HG03432 (cell line): ENCODE measurements at regions not wholly inside any gene's neighbourhood (a gene's known extent, or its start where the extent isn't known, plus 50 kb on each side); places are given as distances from the start of the nearest gene placed in this dataset.

ENCODE experiments used
- ATAC-seq: cut with Tn5 transposase; IDR thresholded peaks from one replicate; pipeline ENCODE4 v1.9.1; 2021; ENCODE audit warnings: mild to moderate bottlenecking, moderate library complexity; ENCODE audit not compliant: unreplicated experiment

- no peak for ATAC-seq
Observed at GRCh38 chr18:22034276-22034675, 135.1 kb upstream of the GATA6 start.

DNA sequence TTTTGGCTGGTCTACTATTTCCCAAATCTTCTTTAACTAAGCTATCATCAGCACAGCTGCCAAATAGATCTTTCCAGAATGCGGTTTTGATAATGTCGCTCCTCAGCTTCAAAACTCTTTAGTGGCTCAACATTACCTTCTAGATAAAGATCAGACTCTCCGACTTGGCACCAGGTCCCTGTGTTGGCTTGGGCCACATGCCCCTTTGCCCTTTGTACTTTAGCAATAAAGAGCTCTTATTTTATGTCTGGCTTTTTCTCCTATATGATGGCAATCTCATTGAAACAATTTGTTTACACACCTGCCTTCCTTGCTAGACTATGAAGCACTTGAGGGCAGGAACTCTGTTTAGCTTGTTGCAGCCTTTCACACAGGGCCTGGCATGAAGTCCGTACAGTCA lies 128.9 kb upstream of the GATA6 start:
- ATAC-seq, result no peak

GRCh38 chr18:22043837-22044236 lies 125.6 kb upstream of the GATA6 start:
- no peak for ATAC-seq

DNA sequence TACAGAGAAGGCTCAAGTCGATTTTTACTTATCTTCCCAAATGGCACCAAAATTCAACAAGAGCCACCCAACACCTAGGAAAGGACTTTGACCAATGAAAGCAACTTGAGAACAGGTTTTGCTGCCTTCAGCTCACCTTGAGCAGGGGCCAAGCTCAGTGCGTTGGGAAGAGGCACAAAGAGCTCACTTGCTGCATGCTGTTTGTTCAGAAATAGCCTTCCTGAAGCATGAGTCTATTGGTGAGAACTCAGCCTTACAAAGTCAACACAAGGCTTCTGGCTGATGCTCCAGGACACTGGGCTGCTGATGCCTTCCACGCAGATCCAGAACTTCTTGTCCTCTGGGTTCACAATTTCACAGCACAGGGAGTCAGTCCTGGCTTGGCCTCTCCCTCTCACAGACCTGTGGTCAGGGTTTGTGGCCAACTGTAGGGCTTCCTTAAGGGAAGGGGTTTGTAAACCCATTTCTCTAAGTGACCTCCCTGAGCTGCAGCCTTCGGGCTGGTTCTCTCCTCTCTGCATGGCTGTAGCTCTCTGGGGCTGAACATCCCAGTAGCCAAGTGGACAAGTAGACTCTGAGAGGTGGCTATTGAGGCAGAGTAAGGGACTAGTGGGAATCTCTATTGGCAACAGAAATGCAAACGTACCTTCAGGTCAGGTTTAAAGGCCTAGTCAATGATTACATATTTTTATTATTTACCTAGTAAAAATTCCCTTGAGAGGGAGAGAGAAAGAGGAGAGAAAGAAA lies 124.7 kb upstream of the GATA6 start:
- no peak for ATAC-seq

DNA sequence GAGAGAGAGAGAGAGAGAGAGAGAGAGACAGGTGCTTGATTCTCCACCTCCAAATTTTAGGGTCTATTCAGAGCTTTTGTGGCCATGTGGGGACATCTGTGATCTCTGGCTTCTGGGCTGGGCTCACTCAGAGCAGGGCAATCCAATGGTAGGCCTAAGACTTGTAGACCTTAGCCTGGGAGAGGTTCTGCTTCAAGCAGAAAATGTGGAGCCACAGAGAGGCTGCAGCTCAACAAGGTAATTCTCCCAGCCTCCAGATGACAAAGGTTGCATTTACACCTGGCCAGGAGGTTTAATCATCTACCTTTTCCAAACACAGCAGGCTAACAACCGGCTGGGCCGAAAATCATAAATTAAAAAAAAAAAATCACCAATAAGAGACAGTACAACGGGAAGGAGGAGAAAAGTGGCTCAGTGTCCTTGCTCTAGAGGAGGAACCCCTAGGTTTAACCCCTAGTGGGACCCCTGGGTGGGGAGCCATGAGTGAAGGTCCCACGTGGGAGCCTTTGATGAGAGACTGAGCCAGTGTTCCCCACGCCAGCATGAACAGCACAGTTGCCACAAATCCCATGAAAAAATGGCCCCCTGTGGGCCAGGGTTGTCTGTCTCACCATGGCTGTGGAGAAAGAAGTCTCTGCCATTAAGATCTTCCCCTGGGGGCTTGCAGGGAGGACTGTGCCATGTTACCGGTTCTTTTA lies 124.0 kb upstream of the GATA6 start:
- ATAC-seq, result no peak

- ATAC-seq, result no peak
Observed at GRCh38 chr18:22046473-22046872, 122.9 kb upstream of the GATA6 start.

- no peak for ATAC-seq
Observed at GRCh38 chr18:22047485-22047884, 121.9 kb upstream of the GATA6 start.

DNA sequence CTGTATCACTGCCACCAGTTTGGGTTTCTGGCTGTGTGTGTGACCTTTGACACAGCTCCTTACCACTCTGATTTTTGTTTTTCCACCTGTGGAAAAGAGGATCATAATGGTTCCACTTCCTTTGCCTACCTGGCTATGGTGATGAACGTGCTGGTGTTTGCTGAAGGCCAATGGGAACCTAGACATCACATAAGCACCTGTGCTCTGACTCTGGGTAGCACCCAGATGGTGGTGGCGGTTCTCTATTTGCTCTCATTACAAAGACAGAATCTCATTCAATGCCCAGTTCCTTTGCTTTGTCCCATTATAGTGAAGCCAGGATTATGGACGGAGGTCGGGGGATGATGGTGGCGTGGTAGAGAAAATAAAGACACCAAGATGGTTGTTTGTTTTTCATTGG lies 121.2 kb upstream of the GATA6 start:
- ATAC-seq, result no peak

- no peak for ATAC-seq
Observed at GRCh38 chr18:22048932-22049615, 120.3 kb upstream of the GATA6 start.

DNA sequence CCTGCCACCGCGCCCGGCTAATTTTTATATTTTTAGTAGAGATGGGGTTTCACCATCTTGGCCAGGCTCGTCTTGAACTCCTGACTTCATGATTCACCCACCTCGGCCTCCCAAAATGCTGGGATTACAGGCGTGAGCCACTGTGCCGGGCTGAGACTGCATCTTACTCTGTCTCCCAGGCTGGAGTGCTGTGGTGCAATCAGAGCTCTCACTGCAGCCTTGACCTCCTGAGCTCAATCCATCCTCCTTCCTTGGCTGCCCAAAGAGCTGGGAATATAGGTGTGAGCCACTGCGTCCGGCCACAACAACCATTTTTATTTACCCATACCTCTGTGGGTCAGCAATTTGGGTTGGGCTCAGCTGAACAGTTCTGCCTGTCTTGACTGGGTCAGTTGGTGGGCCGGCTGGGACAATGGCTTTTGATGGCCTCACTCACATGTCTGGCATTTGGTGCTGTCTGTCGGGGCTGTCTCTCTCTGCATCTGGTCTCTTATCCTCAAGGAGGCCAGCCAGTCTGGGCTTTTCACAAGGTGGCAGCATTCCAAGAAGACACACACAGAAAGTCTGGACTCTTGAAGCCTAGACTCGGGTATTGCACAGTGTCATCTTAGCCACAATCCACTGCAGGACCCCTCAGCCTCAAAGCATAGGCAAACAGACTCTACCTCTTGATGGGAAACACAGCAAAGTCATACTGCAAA lies 116.8 kb upstream of the GATA6 start:
- ATAC-seq, result no peak

DNA sequence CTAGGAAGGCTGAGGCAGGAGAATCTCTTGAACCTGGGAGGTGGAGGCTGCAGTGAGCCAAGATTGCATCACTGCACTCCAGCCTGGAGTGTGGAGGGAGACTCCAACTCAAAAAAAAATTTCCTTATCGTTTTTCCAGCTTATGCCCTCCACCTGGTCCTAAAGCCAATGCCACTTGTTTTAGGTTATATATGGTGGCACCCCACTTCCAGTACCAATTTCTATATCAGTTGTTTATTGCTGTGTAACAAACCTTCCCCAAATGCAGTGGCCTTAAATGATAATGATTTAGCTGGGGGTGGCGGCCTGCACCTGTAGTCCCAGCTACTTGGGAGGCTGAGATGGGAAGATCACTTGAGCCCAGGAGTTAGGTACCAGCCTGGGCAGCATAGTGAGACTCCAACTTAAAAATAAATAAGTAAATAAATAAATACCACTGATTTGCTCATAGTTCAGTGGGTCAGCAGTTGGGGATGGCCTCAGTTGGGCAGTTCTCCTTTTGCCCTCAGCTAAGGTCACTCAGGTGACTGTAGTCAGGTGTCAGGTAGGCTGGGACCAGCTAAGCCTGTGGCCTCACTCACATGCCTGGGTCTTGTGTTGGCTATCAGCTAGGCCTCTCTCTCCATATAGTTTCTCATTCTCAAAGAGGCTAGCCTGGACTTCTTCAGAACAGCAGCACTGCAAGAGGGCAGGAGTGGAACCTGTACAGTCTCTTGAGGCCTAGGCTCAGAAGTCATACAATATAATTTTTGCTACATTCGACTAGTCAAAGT lies 113.7 kb upstream of the GATA6 start:
- no peak for ATAC-seq

DNA sequence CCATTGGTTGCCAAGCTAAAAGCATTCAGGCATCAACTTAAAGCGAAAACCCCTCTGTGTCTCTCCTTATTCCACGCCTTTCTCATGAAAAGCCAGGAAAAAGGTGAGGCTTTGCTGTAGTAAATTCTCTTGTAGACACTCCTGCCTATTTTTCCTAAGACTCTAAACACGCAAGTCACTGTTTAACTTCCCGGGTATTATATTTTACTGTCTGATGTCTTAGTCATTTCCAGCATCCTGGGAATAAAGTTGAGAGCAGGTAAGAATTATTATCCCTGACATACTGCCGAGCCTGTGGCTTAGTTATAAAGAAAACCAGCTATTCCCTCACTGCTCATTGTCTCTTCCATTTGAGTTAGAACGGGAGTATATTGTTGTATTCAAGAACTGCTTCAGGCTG lies 112.4 kb upstream of the GATA6 start:
- no peak for ATAC-seq

DNA sequence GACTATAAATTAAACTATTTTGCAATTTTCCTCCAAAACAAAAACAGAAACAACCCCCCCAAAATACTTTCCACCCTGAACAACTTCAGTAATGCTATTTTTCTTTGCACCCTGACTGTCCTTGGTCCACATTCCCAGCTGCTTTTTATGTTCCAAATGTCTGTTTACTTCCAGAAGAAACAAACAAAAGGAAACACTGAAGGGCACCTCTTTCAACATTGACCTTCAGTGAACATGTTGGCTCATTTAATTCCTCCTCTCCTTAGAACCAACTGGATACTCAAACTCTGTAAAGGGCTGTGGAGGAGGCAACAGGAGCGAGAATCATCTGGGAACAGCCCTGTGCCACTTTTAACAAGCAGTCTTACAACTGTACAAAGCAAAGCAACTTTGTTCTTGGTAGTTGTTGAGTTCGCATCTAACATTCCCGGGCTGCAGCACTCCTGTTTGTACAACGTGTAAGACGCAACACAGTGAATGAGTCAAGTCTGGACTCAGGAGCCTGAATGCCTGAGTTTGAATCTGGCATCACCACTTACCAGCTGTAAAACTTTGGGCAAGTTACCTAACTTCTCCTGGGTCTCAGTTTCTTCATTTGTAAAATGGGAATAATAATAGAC lies 111.4 kb upstream of the GATA6 start:
- ATAC-seq, result no peak

DNA sequence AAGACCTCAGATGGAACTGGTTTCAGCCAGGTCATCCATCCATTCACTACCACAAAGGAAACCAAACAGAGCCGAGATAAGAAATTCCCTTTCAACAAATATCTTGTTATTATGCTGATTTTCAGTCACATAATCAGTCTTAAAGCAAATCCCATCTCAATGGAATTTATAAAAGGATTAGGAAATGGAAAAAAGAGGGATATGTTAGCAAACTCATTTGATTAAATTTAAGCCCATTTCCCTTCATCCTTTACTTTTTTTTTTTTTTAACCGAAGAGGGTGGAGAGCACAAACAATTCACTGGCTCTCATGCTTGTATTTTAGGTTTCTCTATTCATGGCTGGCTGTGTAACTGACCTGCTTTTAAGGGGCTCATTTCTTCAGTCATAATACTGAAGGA lies 109.0 kb upstream of the GATA6 start:
- ATAC-seq, result no peak

GRCh38 chr18:22063102-22063501 lies 106.3 kb upstream of the GATA6 start:
- ATAC-seq, result no peak

DNA sequence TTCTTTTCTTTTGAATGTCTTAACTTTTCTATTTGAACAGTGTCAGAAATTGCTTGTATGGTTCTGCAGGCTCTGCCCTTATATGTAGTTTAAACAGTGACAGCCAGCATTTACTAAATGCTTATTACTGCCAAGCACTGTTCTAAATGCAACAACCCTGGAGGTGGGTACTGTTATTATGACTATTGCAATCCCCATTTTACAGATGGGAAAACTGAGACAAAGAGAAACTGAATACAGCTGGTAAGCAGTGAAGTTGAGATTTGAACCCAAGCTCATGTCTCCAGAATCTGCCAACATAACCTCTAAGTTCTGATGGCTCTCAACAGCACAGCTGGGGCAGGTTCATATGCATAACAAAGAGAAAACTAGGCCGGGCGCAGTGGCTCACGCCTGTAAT lies 105.7 kb upstream of the GATA6 start:
- ATAC-seq, result no peak

DNA sequence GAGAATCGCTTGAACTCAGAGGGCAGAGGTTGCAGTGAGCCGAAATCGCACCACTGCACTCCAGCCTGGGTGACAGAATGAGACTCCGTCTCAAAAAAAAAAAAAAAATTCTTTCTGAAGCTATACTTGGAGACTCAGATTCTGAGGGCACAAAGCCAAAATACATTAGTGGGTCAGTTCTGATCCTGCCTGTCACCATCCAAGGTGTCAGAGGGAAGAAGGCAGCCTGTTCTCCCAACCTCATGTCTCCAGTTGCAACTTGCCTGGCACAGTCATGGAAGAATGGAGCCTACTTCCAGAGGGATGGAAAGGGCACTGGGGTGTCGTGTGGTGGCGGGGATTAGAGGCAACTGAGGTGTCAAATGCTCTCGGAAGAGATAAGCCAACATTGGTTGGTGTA lies 104.8 kb upstream of the GATA6 start:
- no peak for ATAC-seq

GRCh38 chr18:22065311-22065710 lies 104.1 kb upstream of the GATA6 start:
- no peak for ATAC-seq

GRCh38 chr18:22066083-22066485 lies 103.3 kb upstream of the GATA6 start:
- no peak for ATAC-seq

DNA sequence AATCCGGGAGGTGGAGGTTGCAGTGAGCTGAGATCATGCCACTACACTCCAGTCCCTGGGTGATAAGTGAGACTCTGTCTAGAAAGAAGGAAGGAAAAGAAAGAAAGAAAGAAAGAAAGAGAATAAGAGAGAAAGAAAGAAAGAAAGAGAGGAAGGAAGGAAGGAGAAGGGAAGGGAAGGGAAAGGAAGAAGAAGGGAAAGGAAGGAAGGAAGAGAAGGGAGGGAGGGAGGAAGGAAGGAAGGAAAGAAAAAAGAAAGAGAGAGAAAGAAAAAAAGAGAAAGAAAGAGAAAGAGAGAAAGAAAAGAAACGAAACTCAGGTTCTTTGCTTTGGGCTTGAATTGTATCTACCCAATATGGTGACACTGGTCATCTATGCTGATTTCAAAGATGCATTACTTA lies 102.3 kb upstream of the GATA6 start:
- ATAC-seq, result no peak
